ENCODE measurements at regions not wholly inside any gene's neighbourhood (a gene's known extent, or its start where the extent isn't known, plus 50 kb on each side); places are given as distances from the start of the nearest gene placed in this dataset.

DNA sequence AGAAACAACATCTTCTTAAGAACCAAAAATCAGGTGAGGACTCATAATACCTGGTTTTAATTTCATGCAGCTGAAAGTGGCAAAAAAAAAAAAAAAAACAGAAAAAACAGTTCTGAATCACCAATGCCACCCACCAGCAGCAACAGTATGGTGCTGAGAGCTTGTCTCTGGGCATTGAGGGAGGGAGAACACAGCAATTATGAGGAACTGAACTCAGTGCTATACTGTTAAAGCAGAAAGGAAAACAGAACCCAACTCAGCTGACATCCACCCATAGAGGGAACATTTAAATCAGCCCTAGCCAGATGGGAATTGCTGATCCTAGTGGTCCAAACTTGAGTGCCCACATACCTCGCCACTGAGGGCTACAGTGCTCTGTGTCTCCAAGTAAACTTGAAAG lies 657.9 kb downstream of the ACTL7B start:
- Histone ChIP-seq H3K4me3 (replicated peaks in 1 of 3; ENCODE audit: insufficient read depth in 1 of 3, low read depth in 2 of 3, low read length in 3 of 3) (no peak overlapping the region), H3K9me3 (ENCODE audit: low read length) (no peaks in the 10 kb centered on the region), H2AFZ (ENCODE audit: low read length) (no peak overlapping the region), H3K79me2 (ENCODE audit: insufficient read depth, low read length) (no peaks in the 10 kb centered on the region), H4K20me1 (ENCODE audit: insufficient read depth, low read length) (no peaks in the 10 kb centered on the region), H3K4me2 (ENCODE audit: low read depth, low read length) (no peak overlapping the region), H3K9ac (ENCODE audit: insufficient read depth, low read depth, low read length) (no peak overlapping the region), H3K36me3 (replicated peaks in 1 of 2; ENCODE audit: control insufficient read depth in 1 of 2, insufficient read depth in 2 of 2, low read length in 2 of 2) (no peaks in the 10 kb centered on the region), H3K27me3 (ENCODE audit: control insufficient read depth in 1 of 2, insufficient read depth in 2 of 2, low read length in 2 of 2) (no peaks in the 10 kb centered on the region), H3K4me1 (ENCODE audit: insufficient read depth, low read length) (no peaks in the 10 kb centered on the region), H3K27ac (ENCODE audit: extremely low read length, insufficient read depth, low read length) (no peak overlapping the region)
- no peak for ATAC-seq
- TF ChIP-seq AFF4 (CRISPR knock-in tag; IDR thresholded peaks at IDR 0.05) = no peak
- TF ChIP-seq ZNF557 (CRISPR knock-in tag; IDR thresholded peaks at IDR 0.05) = no peak
- TF ChIP-seq DR1 (CRISPR knock-in tag; IDR thresholded peaks at IDR 0.05) = no peak
- TF ChIP-seq SOX13 (IDR thresholded peaks at IDR 0.05) = no peak
- no peak for TF ChIP-seq SOX13 (CRISPR knock-in tag; conservative IDR thresholded peaks at IDR 0.05 in 1 of 2, IDR thresholded peaks at IDR 0.05 in 1 of 2)
- no peak for TF ChIP-seq PHF20 (CRISPR knock-in tag; IDR thresholded peaks at IDR 0.05)
- no peak for TF ChIP-seq EZH2 (conservative IDR thresholded peaks at IDR 0.05; ENCODE audit: low read depth, low read length)
- TF ChIP-seq ZSCAN29 (CRISPR knock-in tag; conservative IDR thresholded peaks at IDR 0.05) = no peak
- no peak for TF ChIP-seq SP1 (IDR thresholded peaks at IDR 0.05)
- no peak for TF ChIP-seq SP1 (CRISPR knock-in tag; IDR thresholded peaks at IDR 0.05)
- TF ChIP-seq, protein P1, sequence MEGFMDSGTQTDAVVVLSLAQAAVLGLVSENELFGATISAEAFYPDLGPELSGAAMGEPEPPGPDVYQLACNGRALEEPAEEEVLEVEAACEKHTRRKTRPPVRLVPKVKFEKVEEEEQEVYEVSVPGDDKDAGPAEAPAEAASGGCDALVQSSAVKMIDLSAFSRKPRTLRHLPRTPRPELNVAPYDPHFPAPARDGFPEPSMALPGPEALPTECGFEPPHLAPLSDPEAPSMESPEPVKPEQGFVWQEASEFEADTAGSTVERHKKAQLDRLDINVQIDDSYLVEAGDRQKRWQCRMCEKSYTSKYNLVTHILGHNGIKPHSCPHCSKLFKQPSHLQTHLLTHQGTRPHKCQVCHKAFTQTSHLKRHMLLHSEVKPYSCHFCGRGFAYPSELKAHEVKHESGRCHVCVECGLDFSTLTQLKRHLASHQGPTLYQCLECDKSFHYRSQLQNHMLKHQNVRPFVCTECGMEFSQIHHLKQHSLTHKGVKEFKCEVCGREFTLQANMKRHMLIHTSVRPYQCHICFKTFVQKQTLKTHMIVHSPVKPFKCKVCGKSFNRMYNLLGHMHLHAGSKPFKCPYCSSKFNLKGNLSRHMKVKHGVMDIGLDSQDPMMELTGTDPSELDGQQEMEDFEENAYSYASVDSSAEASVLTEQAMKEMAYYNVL (CRISPR knock-in tag; IDR thresholded peaks at IDR 0.05; ENCODE audit: borderline replicate concordance) = no peak
- TF ChIP-seq ONECUT2 (CRISPR knock-in tag; IDR thresholded peaks at IDR 0.05) = no peak
- TF ChIP-seq SIX4 (CRISPR knock-in tag; IDR thresholded peaks at IDR 0.05) = no peak
- no peak for TF ChIP-seq ATF2 (CRISPR knock-in tag; IDR thresholded peaks at IDR 0.05)
- TF ChIP-seq NAIF1 (CRISPR knock-in tag; IDR thresholded peaks at IDR 0.05; ENCODE audit: borderline replicate concordance) = no peak
- TF ChIP-seq HNRNPK (IDR thresholded peaks at IDR 0.05; ENCODE audit: low read depth, low read length, poor library complexity, severe bottlenecking) = no peak
- no peak for TF ChIP-seq KLF6 (CRISPR knock-in tag; IDR thresholded peaks at IDR 0.05)
- TF ChIP-seq POLR2AphosphoS5 (IDR thresholded peaks at IDR 0.05; ENCODE audit: low read depth, low read length) = no peak
- TF ChIP-seq RFX5 (IDR thresholded peaks at IDR 0.05; ENCODE audit: low read depth, low read length) = no peak
- CTCF ChIA-PET (ENCODE audit: low intra/inter-chr PET ratio, low total read pairs) = no interaction called here
- DNase-seq (ENCODE audit: low spot score) = no peak
- POLR2A ChIA-PET = no interaction called here
- intact Hi-C loops (cut with micrococcal nuclease; ENCODE audit: unreplicated experiment) = no loop called here
- in situ Hi-C loops (cut with HindIII; ENCODE audit: extremely low pct_ligation_motif_present, low pct_unique_long_range_greater_than_20kb) = no loop called here
- BruUV-seq (replicated peaks) = no TSS peak
- 0% methylated on average over 1 of the region's 1 CpG for WGBS (ENCODE audit: low lambda C conversion rate)
- FAIRE-seq = no peak

All from HepG2 (cell line).